HG03571 (cell line): ENCODE measurements at regions not wholly inside any gene's neighbourhood (a gene's known extent, or its start where the extent isn't known, plus 50 kb on each side); places are given as distances from the start of the nearest gene placed in this dataset.
"Not testable (repeated sequence)": the region's sequence is repeated elsewhere in the genome, so short reads cannot be mapped to it uniquely, and the experiment has no call there.

Experiments
- ATAC-seq: cut with Tn5 transposase; IDR thresholded peaks from one replicate; pipeline ENCODE4 v1.9.1; 2021; ENCODE audit not compliant: unreplicated experiment

- ATAC-seq = no peak
Observed at GRCh38 chr18:40124107-40124506, 1830.9 kb upstream of the PIK3C3 start.

- no peak for ATAC-seq
Observed at GRCh38 chr18:40120796-40121391, 1834.1 kb upstream of the PIK3C3 start.

- no peak for ATAC-seq
Observed at GRCh38 chr18:40120356-40120755, 1834.7 kb upstream of the PIK3C3 start.

- ATAC-seq = not testable (repeated sequence)
Observed at GRCh38 chr18:40119581-40119980, 1835.5 kb upstream of the PIK3C3 start.

- ATAC-seq = no peak
Observed at GRCh38 chr18:40110455-40110854, 1844.6 kb upstream of the PIK3C3 start.

- ATAC-seq = no peak
Observed at GRCh38 chr18:40109252-40110049, 1845.6 kb upstream of the PIK3C3 start.

GRCh38 chr18:40108596-40108995 is 1846.4 kb upstream of the PIK3C3 start:
- no peak for ATAC-seq

- no peak for ATAC-seq
Observed at GRCh38 chr18:40102903-40103302, 1852.1 kb upstream of the PIK3C3 start.

GRCh38 chr18:40099641-40100040 is 1855.4 kb upstream of the PIK3C3 start:
- no peak for ATAC-seq

GRCh38 chr18:40096675-40097074 is 1858.4 kb upstream of the PIK3C3 start:
- ATAC-seq = no peak

GRCh38 chr18:40094441-40094840 is 1860.6 kb upstream of the PIK3C3 start:
- no peak for ATAC-seq

GRCh38 chr18:40088130-40088529 is 1866.9 kb upstream of the PIK3C3 start:
- ATAC-seq = no peak

- ATAC-seq = no peak
Observed at GRCh38 chr18:40079786-40080185, 1875.2 kb upstream of the PIK3C3 start.

GRCh38 chr18:40075616-40076015 is 1879.4 kb upstream of the PIK3C3 start:
- no peak for ATAC-seq

GRCh38 chr18:40072761-40073160 is 1882.3 kb upstream of the PIK3C3 start:
- ATAC-seq = no peak

GRCh38 chr18:40066368-40066767 is 1888.7 kb upstream of the PIK3C3 start:
- ATAC-seq = no peak

- no peak for ATAC-seq
Observed at GRCh38 chr18:40063488-40063887, 1891.5 kb upstream of the PIK3C3 start.

GRCh38 chr18:40061086-40061485 is 1893.9 kb upstream of the PIK3C3 start:
- no peak for ATAC-seq

GRCh38 chr18:40060562-40060961 is 1894.5 kb upstream of the PIK3C3 start:
- no peak for ATAC-seq

GRCh38 chr18:40058811-40059570 is 1896.0 kb upstream of the PIK3C3 start:
- ATAC-seq = no peak

GRCh38 chr18:40056079-40056692 is 1898.8 kb upstream of the PIK3C3 start:
- ATAC-seq = no peak
